ENCODE measurements at regions not wholly inside any gene's neighbourhood (a gene's known extent, or its start where the extent isn't known, plus 50 kb on each side); places are given as distances from the start of the nearest gene placed in this dataset.

- intact Hi-C loops (cut with DNase I; ENCODE audit: low total_unique reads) = loop anchor here (10.0 kb wide), 1 partner anchor 605 kb away; no protein-coding TSS in a partner anchor
- ATAC-seq = no peak
- H3K27ac ChIP-seq = no peak overlapping the region
- no peaks in the 10 kb centered on the region for H3K9me3 ChIP-seq
- H3K27me3 ChIP-seq = no peaks in the 10 kb centered on the region
- H3K36me3 ChIP-seq = no peaks in the 10 kb centered on the region
- H3K4me3 ChIP-seq = no peak overlapping the region
- in situ Hi-C loops (cut with MboI; ENCODE audit: low sequenced_read_pairs in 4 of 4) = loop anchor here in 2 of 4 donors (25.0 kb wide), 1 partner anchor 763 kb away; no protein-coding TSS in a partner anchor
- TF ChIP-seq, protein P1, sequence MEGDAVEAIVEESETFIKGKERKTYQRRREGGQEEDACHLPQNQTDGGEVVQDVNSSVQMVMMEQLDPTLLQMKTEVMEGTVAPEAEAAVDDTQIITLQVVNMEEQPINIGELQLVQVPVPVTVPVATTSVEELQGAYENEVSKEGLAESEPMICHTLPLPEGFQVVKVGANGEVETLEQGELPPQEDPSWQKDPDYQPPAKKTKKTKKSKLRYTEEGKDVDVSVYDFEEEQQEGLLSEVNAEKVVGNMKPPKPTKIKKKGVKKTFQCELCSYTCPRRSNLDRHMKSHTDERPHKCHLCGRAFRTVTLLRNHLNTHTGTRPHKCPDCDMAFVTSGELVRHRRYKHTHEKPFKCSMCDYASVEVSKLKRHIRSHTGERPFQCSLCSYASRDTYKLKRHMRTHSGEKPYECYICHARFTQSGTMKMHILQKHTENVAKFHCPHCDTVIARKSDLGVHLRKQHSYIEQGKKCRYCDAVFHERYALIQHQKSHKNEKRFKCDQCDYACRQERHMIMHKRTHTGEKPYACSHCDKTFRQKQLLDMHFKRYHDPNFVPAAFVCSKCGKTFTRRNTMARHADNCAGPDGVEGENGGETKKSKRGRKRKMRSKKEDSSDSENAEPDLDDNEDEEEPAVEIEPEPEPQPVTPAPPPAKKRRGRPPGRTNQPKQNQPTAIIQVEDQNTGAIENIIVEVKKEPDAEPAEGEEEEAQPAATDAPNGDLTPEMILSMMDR (IDR thresholded peaks at IDR 0.05 in 4 of 5, conservative IDR thresholded peaks at IDR 0.05 in 1 of 5) = no peak
- DNase-seq = no peak
- peaks cover 0 to 5% of the 10 kb centered on the region in 2 donors for H3K4me1 ChIP-seq
These were observed 468.4 kb upstream of the SPHKAP start for GRCh38 chr2:228649876-228650275.

- Histone ChIP-seq H3K27ac (no peak overlapping the region), H3K4me3 (no peak overlapping the region), H3K4me1 (peaks cover 0 to 5% of the 10 kb centered on the region in 2 donors), H3K27me3 (no peaks in the 10 kb centered on the region), H3K9me3 (no peaks in the 10 kb centered on the region), H3K36me3 (no peaks in the 10 kb centered on the region)
- no peak for TF ChIP-seq POLR2A (IDR thresholded peaks at IDR 0.05)
- TF ChIP-seq, protein P1 (IDR thresholded peaks at IDR 0.05 in 4 of 5, conservative IDR thresholded peaks at IDR 0.05 in 1 of 5) = no peak
- in situ Hi-C loops (cut with MboI; ENCODE audit: low sequenced_read_pairs in 4 of 4) (no loop called here), intact Hi-C loops (cut with DNase I; ENCODE audit: low total_unique reads) (no loop called here)
- DNase-seq (no peak), ATAC-seq (no peak)
These were observed 468.0 kb upstream of the SPHKAP start for GRCh38 chr2:228649447-228649846.

- H3K4me1 ChIP-seq = peaks cover 0 to 5% of the 10 kb centered on the region in 2 donors
- H3K27me3 ChIP-seq = no peaks in the 10 kb centered on the region
- no peak overlapping the region for H3K27ac ChIP-seq
- no peak overlapping the region for H3K4me3 ChIP-seq
- TF ChIP-seq POLR2A (IDR thresholded peaks at IDR 0.05) = no peak
- TF ChIP-seq, protein P1 (IDR thresholded peaks at IDR 0.05 in 4 of 5, conservative IDR thresholded peaks at IDR 0.05 in 1 of 5) = no peak
- ATAC-seq = no peak
- H3K36me3 ChIP-seq = no peaks in the 10 kb centered on the region
- in situ Hi-C loops (cut with MboI; ENCODE audit: low sequenced_read_pairs in 4 of 4) (no loop called here), intact Hi-C loops (cut with DNase I; ENCODE audit: low total_unique reads) (no loop called here)
- H3K9me3 ChIP-seq = no peaks in the 10 kb centered on the region
- DNase-seq = no peak
These were observed 467.1 kb upstream of the SPHKAP start for GRCh38 chr2:228648541-228648940.

DNA sequence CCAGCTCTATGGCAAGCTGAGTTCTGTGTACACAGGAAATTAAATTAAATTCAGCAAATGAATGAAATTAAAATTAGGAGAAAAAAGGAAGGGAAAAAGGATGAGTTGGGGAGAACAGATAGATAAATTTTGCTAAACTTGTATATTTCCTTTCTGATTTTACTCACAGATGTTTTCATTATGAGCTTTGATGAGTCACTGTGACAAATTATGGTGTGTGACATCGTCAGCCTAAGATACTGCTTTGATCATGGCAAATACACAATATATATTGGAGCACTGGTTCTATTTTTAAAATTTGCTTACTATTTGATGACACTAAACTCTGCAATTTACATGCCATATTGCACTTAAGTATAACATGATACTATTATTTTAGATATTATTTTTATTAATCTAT, 464.6 kb upstream of the SPHKAP start:
- no peaks in the 10 kb centered on the region for H3K27me3 ChIP-seq
- no peaks in the 10 kb centered on the region for H3K36me3 ChIP-seq
- in situ Hi-C loops (cut with MboI; ENCODE audit: low sequenced_read_pairs in 4 of 4) (no loop called here), intact Hi-C loops (cut with DNase I; ENCODE audit: low total_unique reads) (no loop called here)
- peaks cover 0 to 5% of the 10 kb centered on the region in 2 donors for H3K4me1 ChIP-seq
- no peak for DNase-seq
- H3K4me3 ChIP-seq = no peak overlapping the region
- no peak overlapping the region for H3K27ac ChIP-seq
- no peaks in the 10 kb centered on the region for H3K9me3 ChIP-seq
- no peak for ATAC-seq
- TF ChIP-seq, protein P1 (IDR thresholded peaks at IDR 0.05 in 4 of 5, conservative IDR thresholded peaks at IDR 0.05 in 1 of 5) = no peak
- TF ChIP-seq POLR2A (IDR thresholded peaks at IDR 0.05) = no peak

GRCh38 chr2:228644199-228644598, 462.7 kb upstream of the SPHKAP start:
- H3K36me3 ChIP-seq = no peaks in the 10 kb centered on the region
- DNase-seq = no peak
- ATAC-seq = no peak
- TF ChIP-seq, protein P1 (IDR thresholded peaks at IDR 0.05 in 4 of 5, conservative IDR thresholded peaks at IDR 0.05 in 1 of 5) = no peak
- TF ChIP-seq POLR2A (IDR thresholded peaks at IDR 0.05) = no peak
- H3K27me3 ChIP-seq = no peaks in the 10 kb centered on the region
- intact Hi-C loops (cut with DNase I; ENCODE audit: low total_unique reads) (no loop called here), in situ Hi-C loops (cut with MboI; ENCODE audit: low sequenced_read_pairs in 4 of 4) (no loop called here)
- H3K4me3 ChIP-seq = no peak overlapping the region
- no peaks in the 10 kb centered on the region for H3K4me1 ChIP-seq
- H3K9me3 ChIP-seq = no peaks in the 10 kb centered on the region
- H3K27ac ChIP-seq = no peak overlapping the region
